ENCODE measurements at regions not wholly inside any gene's neighbourhood (a gene's known extent, or its start where the extent isn't known, plus 50 kb on each side); places are given as distances from the start of the nearest gene placed in this dataset.

DNA sequence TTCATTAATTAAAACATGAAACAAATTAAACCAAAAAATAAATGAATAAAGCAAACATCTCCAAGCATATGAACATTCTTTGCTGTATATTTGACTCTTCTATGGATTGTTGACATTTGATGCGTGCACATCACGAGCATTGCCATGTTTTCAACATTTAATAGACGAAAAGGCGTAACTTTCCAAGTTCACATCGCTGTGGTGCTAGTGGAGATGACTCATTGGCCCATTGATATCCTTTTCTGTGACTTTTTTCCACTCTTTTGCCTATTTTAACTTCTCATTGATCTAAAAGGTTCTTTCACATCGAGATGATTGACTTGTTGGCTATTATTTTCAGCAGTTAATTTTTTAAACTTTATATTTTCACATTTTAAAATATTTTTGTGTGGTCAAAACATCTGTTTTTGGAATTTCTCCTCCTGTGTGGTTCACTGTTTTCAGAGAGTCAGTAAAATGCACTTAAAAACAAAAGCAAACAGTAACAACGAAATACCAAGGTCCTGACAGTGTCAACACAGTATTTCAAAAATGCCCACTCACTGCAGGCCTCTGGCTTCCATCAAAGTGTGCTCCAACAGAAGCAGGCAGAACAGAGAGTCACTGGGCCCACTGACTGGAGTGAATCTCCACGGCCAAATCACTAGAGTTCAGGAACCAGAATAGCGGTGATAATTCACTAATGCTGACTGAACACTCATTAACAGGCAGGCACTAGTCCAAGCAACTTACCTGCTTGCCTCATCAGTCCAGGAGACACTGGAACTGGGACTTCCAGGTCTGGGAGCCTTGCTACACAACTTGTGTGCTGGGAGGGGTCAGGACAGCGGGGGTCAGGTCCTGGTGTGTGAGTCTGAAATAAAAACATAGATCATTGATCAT, 372.2 kb upstream of the SMIM21 start:
- TF ChIP-seq, protein P1, sequence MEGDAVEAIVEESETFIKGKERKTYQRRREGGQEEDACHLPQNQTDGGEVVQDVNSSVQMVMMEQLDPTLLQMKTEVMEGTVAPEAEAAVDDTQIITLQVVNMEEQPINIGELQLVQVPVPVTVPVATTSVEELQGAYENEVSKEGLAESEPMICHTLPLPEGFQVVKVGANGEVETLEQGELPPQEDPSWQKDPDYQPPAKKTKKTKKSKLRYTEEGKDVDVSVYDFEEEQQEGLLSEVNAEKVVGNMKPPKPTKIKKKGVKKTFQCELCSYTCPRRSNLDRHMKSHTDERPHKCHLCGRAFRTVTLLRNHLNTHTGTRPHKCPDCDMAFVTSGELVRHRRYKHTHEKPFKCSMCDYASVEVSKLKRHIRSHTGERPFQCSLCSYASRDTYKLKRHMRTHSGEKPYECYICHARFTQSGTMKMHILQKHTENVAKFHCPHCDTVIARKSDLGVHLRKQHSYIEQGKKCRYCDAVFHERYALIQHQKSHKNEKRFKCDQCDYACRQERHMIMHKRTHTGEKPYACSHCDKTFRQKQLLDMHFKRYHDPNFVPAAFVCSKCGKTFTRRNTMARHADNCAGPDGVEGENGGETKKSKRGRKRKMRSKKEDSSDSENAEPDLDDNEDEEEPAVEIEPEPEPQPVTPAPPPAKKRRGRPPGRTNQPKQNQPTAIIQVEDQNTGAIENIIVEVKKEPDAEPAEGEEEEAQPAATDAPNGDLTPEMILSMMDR (IDR thresholded peaks at IDR 0.05; ENCODE audit: borderline replicate concordance, extremely low read depth, insufficient read depth) = no peak
- Histone ChIP-seq H3K27me3 (ENCODE audit: control insufficient read depth, insufficient read depth, low read length) (no peaks in the 10 kb centered on the region), H3K4me3 (ENCODE audit: low read length in 3 of 3) (no peak overlapping the region), H3K36me3 (ENCODE audit: control insufficient read depth in 2 of 3, insufficient read depth in 3 of 3, low read length in 3 of 3) (no peaks in the 10 kb centered on the region), H3K9me3 (ENCODE audit: control insufficient read depth in 2 of 3, insufficient read depth in 1 of 3, low read length in 3 of 3) (no peaks in the 10 kb centered on the region), H3K9ac (ENCODE audit: low read length in 3 of 3) (no peak overlapping the region), H3K4me1 (ENCODE audit: control insufficient read depth in 2 of 3, insufficient read depth in 2 of 3, low read depth in 1 of 3, low read length in 3 of 3) (no peaks in the 10 kb centered on the region), H3K27ac (ENCODE audit: low read depth in 2 of 2, low read length in 2 of 2) (no peak overlapping the region)
- DNase-seq (no peak), FAIRE-seq (no peak)
- intact Hi-C loops (cut with DNase I) = no loop called here

- Histone ChIP-seq H3K9ac (ENCODE audit: low read length in 3 of 3) (no peak overlapping the region), H3K27me3 (ENCODE audit: control insufficient read depth, insufficient read depth, low read length) (no peaks in the 10 kb centered on the region), H3K4me1 (ENCODE audit: control insufficient read depth in 2 of 3, insufficient read depth in 2 of 3, low read depth in 1 of 3, low read length in 3 of 3) (no peaks in the 10 kb centered on the region), H3K36me3 (ENCODE audit: control insufficient read depth in 2 of 3, insufficient read depth in 3 of 3, low read length in 3 of 3) (no peaks in the 10 kb centered on the region), H3K4me3 (ENCODE audit: low read length in 3 of 3) (no peak overlapping the region), H3K9me3 (ENCODE audit: control insufficient read depth in 2 of 3, insufficient read depth in 1 of 3, low read length in 3 of 3) (peaks cover 0 to 2% (median 0%) of the 10 kb centered on the region in 3 donors), H3K27ac (ENCODE audit: low read depth in 2 of 2, low read length in 2 of 2) (no peak overlapping the region)
- TF ChIP-seq, protein P1 (IDR thresholded peaks at IDR 0.05; ENCODE audit: borderline replicate concordance, extremely low read depth, insufficient read depth) = no peak
- no peak for FAIRE-seq
- no peak for DNase-seq
- intact Hi-C loops (cut with DNase I) = no loop called here
Measured at GRCh38 chr18:75797046-75797445, 369.5 kb upstream of the SMIM21 start.

- Histone ChIP-seq H3K9me3 (ENCODE audit: control insufficient read depth in 2 of 3, insufficient read depth in 1 of 3, low read length in 3 of 3) (peaks cover 0 to 2% (median 0%) of the 10 kb centered on the region in 3 donors), H3K9ac (ENCODE audit: low read length in 3 of 3) (no peak overlapping the region), H3K27ac (ENCODE audit: low read depth in 2 of 2, low read length in 2 of 2) (no peak overlapping the region), H3K36me3 (ENCODE audit: control insufficient read depth in 2 of 3, insufficient read depth in 3 of 3, low read length in 3 of 3) (no peaks in the 10 kb centered on the region), H3K4me1 (ENCODE audit: control insufficient read depth in 2 of 3, insufficient read depth in 2 of 3, low read depth in 1 of 3, low read length in 3 of 3) (no peaks in the 10 kb centered on the region), H3K27me3 (ENCODE audit: control insufficient read depth, insufficient read depth, low read length) (no peaks in the 10 kb centered on the region), H3K4me3 (ENCODE audit: low read length in 3 of 3) (no peak overlapping the region)
- no peak for FAIRE-seq
- intact Hi-C loops (cut with DNase I) = no loop called here
- TF ChIP-seq, protein P1 (IDR thresholded peaks at IDR 0.05; ENCODE audit: borderline replicate concordance, extremely low read depth, insufficient read depth) = no peak
- no peak for DNase-seq
Measured at GRCh38 chr18:75790796-75791195, 363.3 kb upstream of the SMIM21 start.

Measured in kidney (tissue), 13 donors.